HCT116 (cell line): ENCODE measurements at regions not wholly inside any gene's neighbourhood (a gene's known extent, or its start where the extent isn't known, plus 50 kb on each side); places are given as distances from the start of the nearest gene placed in this dataset.
"Not testable (repeated sequence)": the region's sequence is repeated elsewhere in the genome, so short reads cannot be mapped to it uniquely, and the experiment has no call there.

Source experiments
- ATAC-seq: fragments of 200-7000 bp; cut with Tn5 transposase; 2 replicates; pipeline ENCODE4 v1.9.1; 2020; ENCODE audit warnings: mild to moderate bottlenecking, moderate library complexity
- BruUV-seq: library from RNA; stranded (reverse); fragments of 400-500 nt; replicated peaks from 2 replicates; lab custom pipeline; 2021; lab: Mats Ljungman, UMichigan
- CTCF ChIA-PET: fragments of 300-600 bp; sonication (Branson Sonifier 250); formaldehyde crosslinking; loops from one replicate; lab custom pipeline; 2021; ENCODE audit warnings: antibody characterized with exemption; lab: Charles Lee
- POLR2A ChIA-PET: fragments of 300-600, 350-600 bp; sonication (Branson Sonifier 250); formaldehyde crosslinking; loops from one replicate; lab custom pipeline; 2021; ENCODE audit warnings: antibody characterized with exemption; lab: Charles Lee
- RAD21 ChIA-PET, 2 experiments: fragments of 300-600 bp; sonication (Branson Sonifier 250); formaldehyde crosslinking; loops; one replicate each; lab custom pipeline; 2023; ENCODE audit warnings: low total read pairs in 2 of 2; ENCODE audit not compliant: uncharacterized antibody in 2 of 2, unreplicated experiment in 2 of 2, low non-redundant PET in 1 of 2; lab: Charles Lee
- DNase-seq: peaks from one replicate; pipeline ENCODE4 v3.0.0-alpha.2; 2010; ENCODE audit warnings: low read depth, low spot score
- H2AFZ ChIP-seq: fragments of 200-600 bp; shearing (Covaris generic), sonication (generic); 2 replicates; pipeline ENCODE4 v1.6.1; 2017; ENCODE audit warnings: low read depth, mixed run types, mixed read lengths, antibody characterized with exemption, low read length; ENCODE audit not compliant: poor library complexity, severe bottlenecking
- H3K27ac ChIP-seq: 2 replicates; pipeline ENCODE4 v1.5.1; 2012; ENCODE audit warnings: low read depth, low read length
- H3K27me3 ChIP-seq: fragments of 200-600 bp; sonication (generic); 2 replicates; pipeline ENCODE4 v1.6.1; 2016; ENCODE audit warnings: mixed run types, low read length, mixed read lengths; ENCODE audit not compliant: insufficient read depth
- H3K36me3 ChIP-seq, 2 experiments: fragments of 200-500 bp in 1 of 2; fragments of 200-600 bp in 1 of 2; sonication (Bioruptor generic) in 1 of 2; sonication (generic) in 1 of 2; 2 replicates each; pipeline versions ENCODE4 v1.5.1 to v1.6.1; 2014 to 2016; ENCODE audit warnings: low read length in 2 of 2, inconsistent platforms in 1 of 2, mixed read lengths in 1 of 2, mixed run types in 1 of 2; ENCODE audit not compliant: insufficient read depth in 2 of 2, control insufficient read depth in 1 of 2
- H3K4me1 ChIP-seq, 2 experiments: fragments of 200-600 bp in 1 of 2; sonication (generic) in 1 of 2; 2 replicates each; pipeline versions ENCODE4 v1.5.1 to v1.6.1; 2012 to 2017; ENCODE audit warnings: low read length in 2 of 2, inconsistent platforms in 1 of 2, mild to moderate bottlenecking in 1 of 2, mixed read lengths in 1 of 2, mixed run types in 1 of 2, moderate library complexity in 1 of 2; ENCODE audit not compliant: insufficient read depth in 2 of 2, control insufficient read depth in 1 of 2
- H3K4me2 ChIP-seq: fragments of 200-600 bp; sonication (generic); 2 replicates; pipeline ENCODE4 v1.6.1; 2017; ENCODE audit warnings: mixed run types, low read length, mixed read lengths
- H3K4me3 ChIP-seq, 2 experiments: fragments of 200-600 bp in 1 of 2; sonication (generic) in 1 of 2; replicated peaks in 1 of 2; 2 replicates each; pipeline ENCODE4 v1.5.1; 2011 to 2016; ENCODE audit warnings: low read length in 2 of 2, control low read depth in 1 of 2, low read depth in 1 of 2, mild to moderate bottlenecking in 1 of 2, mixed read lengths in 1 of 2, mixed run types in 1 of 2
- H3K79me2 ChIP-seq: fragments of 200-600 bp; sonication (generic); 2 replicates; pipeline ENCODE4 v1.6.1; 2017; ENCODE audit warnings: mild to moderate bottlenecking, mixed run types, low read length, moderate library complexity, mixed read lengths; ENCODE audit not compliant: insufficient read depth
- H3K9ac ChIP-seq: fragments of 200-600 bp; sonication (generic); 2 replicates; pipeline ENCODE4 v1.6.1; 2016; ENCODE audit warnings: low read length, mixed read lengths
- H3K9me2 ChIP-seq: fragments of 200-600 bp; sonication (generic), shearing (Covaris generic); 2 replicates; pipeline ENCODE4 v1.6.1; 2017; ENCODE audit warnings: mixed run types, mild to moderate bottlenecking, moderate library complexity; ENCODE audit not compliant: insufficient read depth
- H3K9me3 ChIP-seq, 2 experiments: fragments of 200-500 bp in 1 of 2; fragments of 200-600 bp in 1 of 2; sonication (Bioruptor generic) in 1 of 2; sonication (generic) in 1 of 2; 2 replicates each; pipeline ENCODE4 v1.6.1; 2014 to 2017; ENCODE audit warnings: low read length in 2 of 2, mixed read lengths in 2 of 2, inconsistent platforms in 1 of 2, low read depth in 1 of 2, mild to moderate bottlenecking in 1 of 2, mixed run types in 1 of 2, moderate library complexity in 1 of 2; ENCODE audit not compliant: control insufficient read depth in 1 of 2, insufficient read depth in 1 of 2
- H4K20me1 ChIP-seq: fragments of 200-600 bp; sonication (generic), shearing (Covaris generic); 2 replicates; pipeline ENCODE4 v1.6.1; 2017; ENCODE audit warnings: mixed run types, mild to moderate bottlenecking, moderate library complexity; ENCODE audit not compliant: insufficient read depth
- EGR1 ChIP-seq: IDR thresholded peaks from 2 replicates; pipeline ENCODE4 v1.6.1; 2012; ENCODE audit warnings: low read depth
- EZH2 ChIP-seq: fragments of 200-600 bp; sonication (generic); IDR thresholded peaks from 2 replicates; pipeline ENCODE4 v1.6.1; 2017; ENCODE audit warnings: antibody characterized with exemption, mixed run types
- JUND ChIP-seq: IDR thresholded peaks from 2 replicates; pipeline ENCODE4 v1.6.1; 2012
- MAX ChIP-seq: IDR thresholded peaks from 2 replicates; pipeline ENCODE4 v1.6.1; 2012
- RAD21 ChIP-seq: IDR thresholded peaks from 2 replicates; pipeline ENCODE4 v1.6.1; 2012; ENCODE audit warnings: low read depth, mild to moderate bottlenecking
- REST ChIP-seq: IDR thresholded peaks from 2 replicates; pipeline ENCODE4 v1.6.1; 2012; ENCODE audit warnings: low read depth
- YY1 ChIP-seq: IDR thresholded peaks from 2 replicates; pipeline ENCODE4 v1.6.1; 2011; ENCODE audit warnings: low read length, low read depth, moderate library complexity, mild to moderate bottlenecking; ENCODE audit not compliant: insufficient replicate concordance; ENCODE audit errors: extremely low read depth
- ZFX ChIP-seq: fragments of 450-650 bp; IDR thresholded peaks from 2 replicates; pipeline ENCODE4 v1.6.1; 2017
- intact Hi-C: fragments of 100-400 bp; cut with micrococcal nuclease; formaldehyde crosslinking; loops from 2 replicates; pipeline ENCODE4 v1.10.0; 2022

- no TSS peak for BruUV-seq
- Histone ChIP-seq H3K4me1 (no peaks in the 10 kb centered on the region), H3K27ac (no peak overlapping the region), H4K20me1 (no peaks in the 10 kb centered on the region), H3K27me3 (peaks cover 27% of the 10 kb centered on the region; the same call in 1 of the 2 replicates), H3K9ac (no peak overlapping the region), H3K4me2 (no peak overlapping the region), H3K9me3 (no peaks in the 10 kb centered on the region)
- intact Hi-C loops = no loop called here
- ChIA-PET RAD21 (no interaction called here), CTCF (no interaction called here), POLR2A (no interaction called here)
- no peak for TF ChIP-seq EZH2
- no peak for TF ChIP-seq REST
- no peak for TF ChIP-seq EGR1
- TF ChIP-seq JUND = no peak
- no peak for TF ChIP-seq MAX
- TF ChIP-seq RAD21 = no peak
- no peak for TF ChIP-seq YY1
- no peak for TF ChIP-seq ZFX
- TF ChIP-seq, all 23 proteins: peak for 0
- ATAC-seq = no peak
- H3K4me3 ChIP-seq = no peak overlapping the region
- H3K79me2 ChIP-seq = no peaks in the 10 kb centered on the region
- no peaks in the 10 kb centered on the region for H3K36me3 ChIP-seq
- H3K9me2 ChIP-seq = no peaks in the 10 kb centered on the region
- DNase-seq = no peak
- no peak overlapping the region for H2AFZ ChIP-seq
Observed at GRCh38 chr16:47865337-47865855, 290.4 kb downstream of the ABCC12 start.

GRCh38 chr16:47864262-47864661 lies 291.5 kb downstream of the ABCC12 start:
- H3K9ac ChIP-seq, intact Hi-C loops, H3K27ac ChIP-seq, RAD21 ChIA-PET, H2AFZ ChIP-seq, H3K36me3 ChIP-seq, CTCF ChIA-PET, H3K4me2 ChIP-seq, H3K9me2 ChIP-seq, POLR2A ChIA-PET, DNase-seq, H4K20me1 ChIP-seq, H3K9me3 ChIP-seq, H3K4me3 ChIP-seq, ATAC-seq, BruUV-seq, H3K79me2 ChIP-seq, H3K4me1 ChIP-seq: not testable (repeated sequence)
- peaks cover 28% of the 10 kb centered on the region; the same call in 1 of the 2 replicates for H3K27me3 ChIP-seq
